ENCODE measurements at regions not wholly inside any gene's neighbourhood (a gene's known extent, or its start where the extent isn't known, plus 50 kb on each side); places are given as distances from the start of the nearest gene placed in this dataset.
"Not testable (repeated sequence)": the region's sequence is repeated elsewhere in the genome, so short reads cannot be mapped to it uniquely, and the experiment has no call there.

DNA sequence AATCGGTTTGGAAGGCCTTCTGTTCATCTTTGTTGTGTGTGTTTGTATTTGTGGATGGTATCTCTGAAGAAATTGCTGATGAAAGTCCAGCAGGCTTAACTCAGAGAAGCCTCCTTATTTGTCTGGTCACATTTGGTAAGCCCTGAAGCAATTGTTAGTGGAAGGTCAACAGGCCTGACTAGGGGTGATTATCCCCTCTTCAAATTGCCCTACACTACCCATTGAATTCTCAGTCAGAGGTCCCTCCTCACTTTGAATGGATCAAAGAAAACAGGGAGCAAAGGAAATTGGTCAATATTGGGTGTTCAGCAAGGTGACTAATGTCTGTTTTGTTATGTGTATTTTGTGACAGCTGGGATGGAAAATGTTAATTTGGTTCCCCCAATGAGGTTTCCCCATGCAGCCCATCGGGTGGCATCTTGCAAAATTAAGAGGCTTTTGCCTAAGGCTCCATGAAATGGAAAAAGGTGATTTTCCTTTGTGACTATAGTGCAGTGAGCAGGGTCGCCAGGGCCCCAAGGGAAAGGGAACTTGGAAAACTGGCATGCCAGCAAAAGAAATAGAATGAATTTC is 811.6 kb downstream of the PCDH11X start:
- WGBS, 5 donors: 31 to 71% (median 48%) methylated on average over 2 to 3 of the region's 3 CpGs
- H3K9me3 ChIP-seq; H3K27ac ChIP-seq; DNase-seq; intact Hi-C loops (cut with DNase I; ENCODE audit: low total_unique reads); H3K36me3 ChIP-seq; H3K4me1 ChIP-seq; H3K4me3 ChIP-seq; H3K27me3 ChIP-seq: not testable (repeated sequence)

DNA sequence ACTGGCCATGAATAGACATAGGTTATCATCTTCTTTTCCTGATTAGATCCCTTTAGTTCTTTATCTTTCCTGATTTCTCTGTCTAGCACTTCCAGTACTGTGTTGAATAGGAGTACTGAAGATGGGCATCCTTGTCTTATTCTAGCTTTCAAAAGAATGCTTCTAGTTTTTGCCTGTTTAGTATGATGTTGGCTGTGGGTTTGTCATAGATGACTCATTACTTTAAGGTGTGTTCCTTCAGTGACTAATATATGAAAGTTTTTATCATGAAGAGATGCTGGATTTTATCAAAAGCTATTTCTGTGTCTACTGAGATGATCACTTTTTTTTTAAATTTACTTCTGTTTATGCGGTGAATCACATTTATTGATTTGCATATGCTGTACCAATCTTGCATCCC is 832.3 kb downstream of the PCDH11X start:
- H3K36me3 ChIP-seq; intact Hi-C loops (cut with DNase I; ENCODE audit: low total_unique reads); DNase-seq; H3K4me3 ChIP-seq; H3K9me3 ChIP-seq; H3K27ac ChIP-seq; H3K4me1 ChIP-seq; H3K27me3 ChIP-seq: not testable (repeated sequence)
- 89 to 100% (median 100%) methylated on average over 1 of the region's 1 CpG for WGBS, 5 donors

DNA sequence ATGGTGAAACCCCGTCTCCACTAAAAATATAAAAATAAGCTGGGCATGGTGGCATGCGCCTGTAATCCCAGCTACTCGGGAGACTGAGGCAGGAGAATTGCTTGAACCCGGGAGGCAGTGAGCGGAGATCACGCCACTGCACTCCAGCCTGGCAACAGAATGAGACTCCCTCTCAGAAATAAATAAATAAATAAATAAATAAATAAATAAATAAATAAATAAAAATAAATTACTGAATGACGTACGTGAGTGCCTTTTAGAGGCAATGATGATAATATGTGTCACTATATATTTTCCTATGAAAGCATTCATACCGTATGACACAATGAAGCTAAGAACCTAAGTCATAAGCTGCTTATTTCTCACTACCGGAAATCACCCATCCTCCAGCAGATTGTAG is 847.5 kb downstream of the PCDH11X start:
- H3K27me3 ChIP-seq; H3K4me1 ChIP-seq; H3K36me3 ChIP-seq; intact Hi-C loops (cut with DNase I; ENCODE audit: low total_unique reads); DNase-seq; H3K27ac ChIP-seq; H3K9me3 ChIP-seq; H3K4me3 ChIP-seq: not testable (repeated sequence)
- 93 to 98% (median 94%) methylated on average over 10 of the region's 10 CpGs for WGBS, 5 donors

DNA sequence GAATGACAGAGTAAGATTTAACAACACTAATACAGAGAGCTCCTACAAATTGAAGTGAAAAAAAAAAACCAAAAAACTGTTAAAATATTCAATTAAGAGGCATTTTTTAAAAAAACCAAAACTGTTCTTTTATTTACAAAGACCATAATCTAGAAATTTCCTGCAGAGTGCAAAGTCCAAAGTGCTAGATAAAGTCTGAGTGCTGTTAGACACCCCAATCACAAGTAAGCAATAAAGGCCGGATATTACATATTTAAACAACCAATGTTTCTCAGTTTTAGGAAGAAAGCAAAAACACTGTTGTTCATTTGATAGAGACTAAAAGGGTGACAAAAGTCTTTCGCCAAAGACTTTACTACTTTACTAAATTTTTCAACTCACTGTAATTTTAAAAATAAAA is 878.4 kb downstream of the PCDH11X start:
- H3K4me1 ChIP-seq; H3K27ac ChIP-seq; H3K36me3 ChIP-seq; intact Hi-C loops (cut with DNase I; ENCODE audit: low total_unique reads); H3K4me3 ChIP-seq; H3K27me3 ChIP-seq; H3K9me3 ChIP-seq: not testable (repeated sequence)
- 36 to 56% (median 44%) methylated on average over 2 of the region's 2 CpGs for WGBS, 5 donors
- peak in 1 of 2 donors; percentile 13 for DNase-seq

GRCh38 chrX:92659743-92660142 is 880.6 kb downstream of the PCDH11X start:
- 67 to 96% (median 92%) methylated on average over 1 to 2 of the region's 2 CpGs for WGBS, 5 donors
- intact Hi-C loops (cut with DNase I; ENCODE audit: low total_unique reads): not testable (repeated sequence)

DNA sequence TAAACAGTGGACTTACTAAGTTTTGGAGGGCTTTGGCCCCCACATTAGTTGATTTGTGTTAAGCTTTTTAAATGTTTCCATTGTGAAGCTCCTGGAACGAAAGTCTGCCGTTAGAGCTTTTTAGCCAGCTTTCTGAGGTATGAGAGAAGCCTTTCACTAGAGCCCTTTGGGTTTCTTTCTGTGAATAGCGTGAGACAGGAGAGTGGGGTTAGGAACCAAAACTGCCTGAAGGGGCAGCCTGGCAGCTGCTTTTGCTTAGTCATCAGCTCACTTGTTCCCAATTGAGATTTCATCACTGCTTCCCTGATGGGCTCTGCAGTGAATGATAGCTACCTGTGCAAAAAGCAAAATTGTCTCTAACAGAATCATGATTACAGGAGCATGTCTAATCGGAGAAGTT is 913.6 kb downstream of the PCDH11X start:
- intact Hi-C loops (cut with DNase I; ENCODE audit: low total_unique reads); H3K9me3 ChIP-seq: not testable (repeated sequence)
- 67 to 96% (median 87%) methylated on average over 3 to 4 of the region's 4 CpGs for WGBS, 5 donors

More at GRCh38 chrX:92659743-92660142, 880.6 kb downstream of the PCDH11X start:
- H3K4me1 ChIP-seq, H3K27me3 ChIP-seq, H3K9me3 ChIP-seq, H3K27ac ChIP-seq, H3K36me3 ChIP-seq, H3K4me3 ChIP-seq, DNase-seq: not testable (repeated sequence)

DNA sequence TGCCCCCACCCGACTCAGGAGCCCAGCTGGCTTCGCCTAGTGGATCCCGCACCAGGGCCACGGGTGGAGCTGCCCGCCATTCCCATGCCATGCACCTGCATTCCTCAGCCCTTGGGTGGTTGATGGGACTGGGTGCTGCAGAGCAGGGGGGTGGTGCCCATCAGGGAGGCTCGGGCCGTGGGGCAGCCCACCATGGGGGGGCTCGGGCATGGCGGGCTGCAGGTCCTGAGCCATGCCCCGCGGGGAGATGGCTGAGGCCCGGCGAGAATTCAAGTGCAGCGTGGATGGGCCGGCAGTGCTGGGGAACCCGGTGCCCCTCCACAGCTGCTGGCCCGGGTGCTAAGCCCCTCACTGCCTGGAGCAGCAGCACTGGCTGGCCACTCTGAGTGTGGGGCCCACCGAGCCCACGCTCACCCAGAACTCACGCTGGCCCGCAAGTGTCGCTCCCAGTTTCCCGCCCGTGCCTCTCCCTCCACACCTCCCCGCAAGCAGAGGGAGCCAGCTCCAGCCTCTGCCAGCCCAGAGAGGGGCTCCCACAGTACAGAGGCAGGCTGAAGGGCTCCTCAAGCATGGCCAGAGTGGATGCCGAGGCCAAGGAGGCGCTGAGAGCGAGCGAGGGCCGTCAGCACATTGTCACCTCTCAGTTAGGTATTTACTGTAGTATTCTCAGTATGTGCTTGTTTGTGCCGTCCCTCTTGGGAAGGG is 920.4 kb downstream of the PCDH11X start:
- H3K9me3 ChIP-seq; H3K4me1 ChIP-seq; DNase-seq; H3K27ac ChIP-seq; intact Hi-C loops (cut with DNase I; ENCODE audit: low total_unique reads); H3K36me3 ChIP-seq; H3K4me3 ChIP-seq; H3K27me3 ChIP-seq: not testable (repeated sequence)
- 94 to 97% (median 97%) methylated on average over 5 to 30 of the region's 31 CpGs for WGBS, 5 donors

More for the DNA sequence above, 913.6 kb downstream of the PCDH11X start:
- not testable (repeated sequence) for H3K4me3 ChIP-seq, H3K27me3 ChIP-seq, H3K4me1 ChIP-seq, DNase-seq, H3K27ac ChIP-seq, H3K36me3 ChIP-seq

- intact Hi-C loops (cut with DNase I; ENCODE audit: low total_unique reads); H3K36me3 ChIP-seq; DNase-seq; H3K27me3 ChIP-seq; H3K4me1 ChIP-seq; H3K4me3 ChIP-seq; H3K9me3 ChIP-seq: not testable (repeated sequence)
- H3K27ac ChIP-seq: peak overlapping the region in 1 of 5 donors; percentile 8
- 29 to 63% (median 50%) methylated on average over 1 of the region's 1 CpG for WGBS, 5 donors
Observed at GRCh38 chrX:92709784-92710183, 930.6 kb downstream of the PCDH11X start.

Small RNA genes lying in the stretch of these regions (small RNA-seq; reads per million reads assigned to genes)
- 0 reads per million in 4 donors for gene SNX3P1X
